ENCODE measurements at regions not wholly inside any gene's neighbourhood (a gene's known extent, or its start where the extent isn't known, plus 50 kb on each side); places are given as distances from the start of the nearest gene placed in this dataset.
"Not testable (repeated sequence)": the region's sequence is repeated elsewhere in the genome, so short reads cannot be mapped to it uniquely, and the experiment has no call there.

- no peak for DNase-seq
These were observed 356.4 kb downstream of the BCL11B start for GRCh38 chr14:98915625-98916024.

- no peak for DNase-seq
These were observed 356.0 kb downstream of the BCL11B start for GRCh38 chr14:98916036-98916435.

- DNase-seq: no peak
These were observed 355.5 kb downstream of the BCL11B start for GRCh38 chr14:98916476-98916875.

- no peak for DNase-seq
These were observed 352.6 kb downstream of the BCL11B start for GRCh38 chr14:98919434-98919833.

- DNase-seq: not testable (repeated sequence)
These were observed 350.7 kb downstream of the BCL11B start for GRCh38 chr14:98921306-98921705.

GRCh38 chr14:98923596-98923995 lies 348.4 kb downstream of the BCL11B start:
- no peak for DNase-seq

GRCh38 chr14:98924046-98924445 lies 348.0 kb downstream of the BCL11B start:
- DNase-seq: no peak

- DNase-seq: no peak
These were observed 346.5 kb downstream of the BCL11B start for GRCh38 chr14:98925354-98926040.

- no peak for DNase-seq
These were observed 345.9 kb downstream of the BCL11B start for GRCh38 chr14:98926146-98926545.

- no peak for DNase-seq
These were observed 345.2 kb downstream of the BCL11B start for GRCh38 chr14:98926801-98927200.

- DNase-seq: no peak
These were observed 344.0 kb downstream of the BCL11B start for GRCh38 chr14:98927986-98928385.

- no peak for DNase-seq
These were observed 343.6 kb downstream of the BCL11B start for GRCh38 chr14:98928418-98928817.

GRCh38 chr14:98931126-98931525 lies 340.9 kb downstream of the BCL11B start:
- DNase-seq: no peak

- no peak for DNase-seq
These were observed 340.1 kb downstream of the BCL11B start for GRCh38 chr14:98931911-98932310.

GRCh38 chr14:98932431-98933325 lies 339.3 kb downstream of the BCL11B start:
- no peak for DNase-seq

GRCh38 chr14:98934569-98934968 lies 337.4 kb downstream of the BCL11B start:
- DNase-seq: not testable (repeated sequence)

- no peak for DNase-seq
These were observed 336.1 kb downstream of the BCL11B start for GRCh38 chr14:98935921-98936320.

- DNase-seq: no peak
These were observed 335.0 kb downstream of the BCL11B start for GRCh38 chr14:98937021-98937420.

GRCh38 chr14:98937712-98938505 lies 334.1 kb downstream of the BCL11B start:
- DNase-seq: no peak

GRCh38 chr14:98940693-98941437 lies 331.1 kb downstream of the BCL11B start:
- no peak for DNase-seq

- no peak for DNase-seq
These were observed 330.5 kb downstream of the BCL11B start for GRCh38 chr14:98941481-98941880.

- no peak for DNase-seq
These were observed 328.1 kb downstream of the BCL11B start for GRCh38 chr14:98943907-98944306.

GRCh38 chr14:98944989-98945388 lies 327.0 kb downstream of the BCL11B start:
- DNase-seq: no peak

All from OCI-M1 (cell line).